Activated CD4-positive, alpha-beta T cell treated with anti-CD3 and anti-CD28 coated beads for 48 hours (primary cell): ENCODE measurements at regions not wholly inside any gene's neighbourhood (a gene's known extent, or its start where the extent isn't known, plus 50 kb on each side); places are given as distances from the start of the nearest gene placed in this dataset.
"Not testable (repeated sequence)": the region's sequence is repeated elsewhere in the genome, so short reads cannot be mapped to it uniquely, and the experiment has no call there.

ENCODE experiments used
- DNase-seq: peaks from one replicate; pipeline ENCODE4 v3.0.0-alpha.2; 2020

DNA sequence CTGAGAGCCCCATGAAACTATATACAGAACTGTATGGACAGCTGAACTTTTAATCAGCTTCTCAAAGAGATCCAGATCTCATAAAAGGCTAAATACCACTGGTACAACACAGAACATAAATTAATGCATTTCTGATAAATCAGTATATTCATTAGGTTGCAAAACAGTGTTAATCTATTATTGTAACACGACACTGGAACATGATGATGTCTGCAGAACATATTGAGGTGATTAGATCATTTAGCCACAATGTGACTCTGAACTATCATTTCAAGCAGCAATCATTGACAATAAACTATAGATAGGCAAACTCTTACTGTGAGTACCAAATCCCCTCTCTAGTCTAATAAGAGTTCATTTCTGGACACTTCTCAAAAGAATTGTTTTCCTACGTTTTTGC is 50.3 kb downstream of the GASK1B start:
- no peak for DNase-seq

DNA sequence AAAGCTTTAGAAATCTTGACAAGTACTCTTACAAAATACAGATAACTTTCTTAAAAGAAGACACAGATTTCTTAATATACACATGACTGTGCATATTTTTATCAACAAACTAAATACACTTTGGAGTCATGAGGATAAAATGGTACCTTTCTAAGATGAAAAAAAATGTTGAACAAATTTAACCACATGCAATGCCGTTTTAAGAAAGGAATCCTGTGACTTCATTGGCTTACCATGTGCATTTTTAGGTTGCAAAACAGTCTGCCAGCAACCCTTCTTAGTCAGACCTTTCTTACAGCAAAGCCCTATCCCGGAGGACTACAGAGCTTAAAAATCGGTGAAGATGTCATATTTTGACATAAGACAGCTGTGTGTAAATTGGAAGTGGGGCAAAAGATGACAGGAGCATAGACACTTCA is 51.7 kb downstream of the GASK1B start:
- DNase-seq: no peak

DNA sequence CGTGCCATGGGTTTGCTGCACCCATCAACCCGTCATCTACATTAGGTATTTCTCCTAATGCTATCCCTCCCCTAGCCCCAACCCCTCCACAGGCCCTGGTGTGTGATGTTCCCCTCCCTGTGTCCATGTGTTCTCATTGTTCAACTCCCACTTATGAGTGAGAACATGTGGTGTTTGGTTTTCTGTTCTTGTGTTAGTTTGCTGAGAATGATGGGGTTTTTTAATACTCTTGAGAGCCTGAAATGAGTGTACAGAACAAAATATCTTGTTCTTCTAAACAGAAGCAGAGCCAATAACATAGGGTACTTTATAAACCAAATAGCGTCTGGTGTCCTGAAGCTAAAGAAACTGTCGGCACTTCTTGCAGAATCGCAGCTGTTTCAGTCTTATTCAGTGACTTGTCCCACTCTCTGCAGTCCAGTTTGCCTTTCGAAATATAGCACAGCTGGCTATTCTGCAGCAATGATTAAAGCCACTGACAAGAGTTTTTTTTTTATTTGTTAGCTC is 52.1 kb downstream of the GASK1B start:
- not testable (repeated sequence) for DNase-seq

GRCh38 chr4:158112611-158113010 is 60.2 kb downstream of the GASK1B start:
- no peak for DNase-seq

DNA sequence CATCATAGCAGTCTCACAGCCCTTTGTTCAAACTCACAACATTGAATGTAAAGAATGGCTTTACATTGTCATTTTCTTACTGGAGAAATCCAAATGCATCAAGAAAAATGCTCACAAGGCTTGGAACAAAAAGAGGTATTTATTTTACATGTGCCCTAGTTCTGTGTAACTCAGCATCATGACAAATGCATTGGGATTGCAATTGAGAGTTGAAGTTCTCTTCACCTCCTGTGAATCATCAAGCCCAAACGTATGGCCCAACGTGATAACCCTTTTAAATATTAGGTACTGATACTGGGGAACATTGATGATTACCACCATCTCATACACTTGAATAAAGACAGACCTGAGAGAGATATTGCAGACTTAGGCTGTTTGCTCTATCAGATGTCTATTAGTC is 61.6 kb downstream of the GASK1B start:
- DNase-seq: no peak

GRCh38 chr4:158102904-158103303 is 69.9 kb downstream of the GASK1B start:
- DNase-seq: no peak

GRCh38 chr4:158099686-158100085 is 73.1 kb downstream of the GASK1B start:
- no peak for DNase-seq

- no peak for DNase-seq
Measured at GRCh38 chr4:158098802-158099201, 74.0 kb downstream of the GASK1B start.

DNA sequence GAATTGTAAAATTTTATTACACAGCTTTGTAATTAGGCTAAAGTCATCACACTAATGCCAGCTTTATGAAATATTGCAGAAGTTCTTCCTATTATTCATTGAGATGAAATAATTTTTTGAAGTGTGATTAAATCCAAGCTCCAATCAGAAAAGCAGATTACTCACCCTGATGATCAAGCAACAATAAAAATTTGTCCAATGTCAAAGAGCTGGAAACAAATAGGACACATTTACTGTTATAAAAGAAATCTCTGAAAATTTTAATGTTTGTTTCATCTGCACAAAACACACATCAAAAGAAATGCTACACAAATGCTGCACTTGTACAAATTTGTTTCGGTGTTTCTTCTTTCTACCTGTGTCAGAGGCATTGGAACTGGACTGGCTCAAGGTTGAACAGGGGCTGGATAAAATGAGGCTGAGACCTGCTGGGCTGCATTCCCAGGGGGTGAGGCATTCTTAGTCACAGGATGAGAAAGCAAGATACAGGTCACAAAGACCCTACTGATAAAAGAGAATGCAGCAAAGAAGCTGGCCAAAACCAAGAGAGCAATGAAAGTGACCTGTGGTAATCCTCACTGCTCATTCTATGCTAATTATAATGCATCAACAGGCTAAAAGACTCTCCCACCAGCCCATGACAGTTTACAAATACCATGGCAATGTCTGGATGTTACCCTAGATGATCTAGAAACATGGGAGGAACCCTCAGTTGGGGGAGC is 78.3 kb downstream of the GASK1B start:
- no peak for DNase-seq

DNA sequence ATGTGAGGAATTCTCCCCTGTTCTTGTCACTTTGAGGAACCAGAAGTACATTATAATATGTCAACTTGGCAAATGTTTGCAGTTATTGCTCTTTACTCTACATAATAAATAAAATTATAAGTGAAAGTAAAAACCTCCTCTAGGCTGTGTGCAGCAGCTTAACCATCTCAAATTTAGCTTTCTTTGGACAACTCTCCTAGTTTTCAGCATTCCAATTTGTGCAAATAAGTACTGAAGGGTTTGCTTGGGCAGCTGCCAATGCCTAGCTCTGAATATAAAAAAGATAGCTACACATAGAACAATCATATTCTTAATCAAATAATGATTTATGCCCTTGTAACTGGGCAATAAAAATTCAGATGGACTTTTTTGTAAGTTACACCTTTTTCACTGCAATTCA is 82.5 kb downstream of the GASK1B start:
- DNase-seq: no peak

GRCh38 chr4:158089897-158090296 is 82.9 kb downstream of the GASK1B start:
- not testable (repeated sequence) for DNase-seq

DNA sequence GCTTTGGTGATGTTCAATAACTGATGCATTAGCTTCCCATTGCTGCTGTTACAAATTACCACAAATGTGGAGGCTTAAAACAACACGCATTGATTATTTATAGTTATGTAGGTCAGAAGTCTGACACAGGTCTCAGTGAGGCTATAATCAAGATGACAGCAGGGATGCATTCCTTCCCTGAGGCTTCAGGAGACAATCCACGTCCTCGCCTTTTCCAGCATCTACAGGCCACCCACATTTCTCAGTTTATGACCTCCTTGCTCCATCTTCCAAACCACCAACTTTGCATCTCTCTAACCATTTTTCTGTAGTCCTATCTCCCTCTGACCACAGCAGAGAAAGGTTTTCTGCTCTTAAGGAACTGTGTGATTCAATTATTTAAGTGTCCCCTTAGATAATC is 92.5 kb downstream of the GASK1B start:
- DNase-seq: no peak

- DNase-seq: no peak
Measured at GRCh38 chr4:158079661-158080060, 93.2 kb downstream of the GASK1B start.

GRCh38 chr4:158077835-158078234 is 95.0 kb downstream of the GASK1B start:
- no peak for DNase-seq

DNA sequence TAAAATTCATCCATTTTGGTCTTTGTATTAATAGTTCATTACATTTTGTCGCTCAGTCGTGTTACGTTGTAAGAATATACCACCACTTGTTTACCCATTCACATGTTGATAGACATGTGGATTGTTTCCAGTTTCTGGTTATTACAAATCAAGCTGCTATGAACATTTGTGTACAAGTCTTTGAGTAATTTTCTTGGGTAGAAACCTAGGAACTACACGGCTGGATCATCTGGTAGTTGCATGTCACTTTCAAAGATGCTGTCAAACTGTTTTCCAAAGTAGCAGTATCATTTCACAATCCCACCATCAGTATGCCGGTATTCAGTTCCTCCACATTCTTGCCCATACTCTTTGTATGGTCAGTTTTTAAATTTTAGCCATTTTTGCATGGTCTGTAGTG is 98.0 kb downstream of the GASK1B start:
- DNase-seq: no peak

DNA sequence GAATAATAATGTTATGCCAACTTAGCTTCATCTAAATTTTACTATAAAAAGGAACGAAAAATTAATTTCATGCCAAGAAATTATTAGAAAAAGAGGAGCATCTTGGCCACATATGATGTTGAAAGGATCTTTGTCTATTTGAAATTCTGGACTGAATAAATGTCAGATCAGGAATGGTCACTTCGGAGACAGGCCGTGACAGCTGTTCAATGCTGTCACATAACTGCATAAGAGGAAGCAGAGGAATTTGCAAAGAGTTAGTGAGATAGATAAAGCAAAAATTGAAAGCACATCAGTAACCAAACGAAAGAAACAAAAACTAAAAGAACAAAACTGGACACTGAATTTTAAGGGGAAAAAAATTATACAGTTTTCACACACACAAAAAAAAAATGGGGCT is 100.9 kb downstream of the GASK1B start:
- DNase-seq: no peak

DNA sequence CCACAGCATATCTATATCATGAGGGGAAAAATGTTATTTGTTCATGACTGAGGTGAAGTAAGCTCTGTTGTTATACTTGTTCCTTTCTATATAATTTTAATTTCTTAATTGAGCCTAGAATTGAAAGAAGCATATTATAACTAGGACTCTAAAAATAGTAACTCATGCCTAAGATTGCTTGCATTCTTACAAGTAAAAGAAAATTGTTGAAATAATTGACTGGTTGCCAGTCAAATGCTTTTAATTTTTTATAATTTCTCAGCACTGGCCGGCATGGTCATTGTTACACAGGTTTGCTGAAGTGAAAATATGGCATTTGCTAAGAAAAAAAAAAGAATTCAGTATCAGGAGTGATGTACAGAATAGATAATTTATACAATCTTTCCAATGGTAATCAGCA is 104.8 kb downstream of the GASK1B start:
- DNase-seq: no peak

- no peak for DNase-seq
Measured at GRCh38 chr4:158067646-158068045, 105.2 kb downstream of the GASK1B start.

DNA sequence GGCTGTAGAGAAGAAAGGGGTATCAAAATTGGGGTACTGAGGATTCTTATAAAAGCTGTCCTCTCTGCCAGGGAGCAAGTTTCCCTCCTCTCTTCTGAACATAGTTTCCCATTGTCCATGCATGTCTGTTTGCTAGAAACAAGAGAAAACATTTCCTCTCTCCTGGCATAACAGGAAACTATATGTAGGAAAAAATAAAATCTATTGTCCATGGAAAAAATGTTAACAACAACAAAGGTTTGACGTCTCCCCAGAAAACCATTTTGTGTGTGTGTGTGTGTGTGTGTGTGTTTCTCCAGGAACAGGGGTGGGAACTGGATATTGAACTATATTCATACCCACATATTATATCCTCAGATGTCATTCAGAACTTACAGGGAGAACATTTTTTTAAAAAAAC is 107.2 kb downstream of the GASK1B start:
- no peak for DNase-seq

DNA sequence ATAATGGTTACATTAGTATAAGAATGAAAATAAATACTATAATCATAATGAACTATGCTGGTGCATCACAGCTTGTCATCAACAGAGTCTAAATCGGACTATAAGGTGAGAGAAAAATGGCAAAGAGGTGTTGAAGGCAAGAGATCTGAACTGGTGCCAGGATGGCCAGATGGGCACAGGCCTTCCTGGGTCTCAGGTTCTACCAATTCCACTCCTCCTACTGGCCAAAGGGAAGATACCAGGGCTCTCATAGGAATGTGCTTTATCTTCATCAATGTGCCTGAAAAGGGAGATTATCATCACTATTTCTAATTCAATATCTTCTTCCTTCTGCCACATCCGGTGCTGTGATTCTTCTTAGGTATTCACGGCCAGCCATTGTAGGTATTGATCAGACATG is 107.6 kb downstream of the GASK1B start:
- DNase-seq: no peak

GRCh38 chr4:158056689-158057245 is 116.1 kb downstream of the GASK1B start:
- no peak for DNase-seq

- DNase-seq: no peak
Measured at GRCh38 chr4:158055668-158056067, 117.2 kb downstream of the GASK1B start.

- no peak for DNase-seq
Measured at GRCh38 chr4:158053801-158054200, 119.0 kb downstream of the GASK1B start.

GRCh38 chr4:158053086-158053485 is 119.7 kb downstream of the GASK1B start:
- DNase-seq: no peak
